Panc1 (cell line): ENCODE measurements at regions not wholly inside any gene's neighbourhood (a gene's known extent, or its start where the extent isn't known, plus 50 kb on each side); places are given as distances from the start of the nearest gene placed in this dataset.

ENCODE experiments used
- ATAC-seq: fragments of 200-7000 bp; cut with Tn5 transposase; 2 replicates; pipeline ENCODE4 v1.9.1; 2020; ENCODE audit warnings: mild to moderate bottlenecking, moderate library complexity
- BruUV-seq: library from RNA; stranded (reverse); fragments of 400-500 nt; replicated peaks from 2 replicates; lab custom pipeline; 2021; lab: Mats Ljungman, UMichigan
- CTCF ChIA-PET: fragments of 300-600 bp; sonication (Branson Sonifier 250); formaldehyde crosslinking; loops from one replicate; lab custom pipeline; 2022; ENCODE audit warnings: antibody characterized with exemption; lab: Charles Lee
- POLR2A ChIA-PET: fragments of 300-600 bp; sonication (Branson Sonifier 250); formaldehyde crosslinking; loops from one replicate; lab custom pipeline; 2022; ENCODE audit warnings: antibody characterized with exemption; lab: Charles Lee
- DNase-seq: peaks from one replicate; pipeline ENCODE4 v3.0.0-alpha.2; 2010; ENCODE audit warnings: low read depth, low spot score
- H3K27ac ChIP-seq: 2 replicates; pipeline ENCODE4 v1.5.1; 2011; ENCODE audit warnings: mild to moderate bottlenecking, low read length, inconsistent platforms
- H3K27me3 ChIP-seq: fragments of 200-500 bp; sonication (Bioruptor generic); 2 replicates; pipeline ENCODE4 v1.6.0; 2014; ENCODE audit warnings: low read length, inconsistent platforms; ENCODE audit not compliant: control insufficient read depth, insufficient read depth
- H3K36me3 ChIP-seq: fragments of 200-500 bp; sonication (Bioruptor generic); 2 replicates; pipeline ENCODE4 v1.5.1; 2014; ENCODE audit warnings: inconsistent platforms, mild to moderate bottlenecking, low read length, moderate library complexity; ENCODE audit not compliant: control insufficient read depth, insufficient read depth
- H3K4me1 ChIP-seq: 2 replicates; pipeline ENCODE4 v1.5.1; 2011; ENCODE audit warnings: inconsistent platforms, mild to moderate bottlenecking, low read length, moderate library complexity; ENCODE audit not compliant: control insufficient read depth, insufficient read depth
- H3K4me3 ChIP-seq, 2 experiments: 2 replicates each; pipeline ENCODE4 v1.5.1; 2011 to 2012; ENCODE audit warnings: low read depth in 2 of 2, low read length in 2 of 2, mild to moderate bottlenecking in 2 of 2, inconsistent platforms in 1 of 2, moderate library complexity in 1 of 2
- H3K9me3 ChIP-seq: fragments of 200-500 bp; sonication (Bioruptor generic); 2 replicates; pipeline ENCODE4 v1.5.1; 2014; ENCODE audit warnings: low read depth, mild to moderate bottlenecking, inconsistent platforms, low read length, moderate library complexity; ENCODE audit not compliant: control insufficient read depth, insufficient read depth
- POLR2AphosphoS5 ChIP-seq: IDR thresholded peaks from 2 replicates; pipeline ENCODE4 v1.6.1; 2012; ENCODE audit warnings: mild to moderate bottlenecking, low read depth, low read length, moderate library complexity
- SIN3A ChIP-seq: IDR thresholded peaks from 2 replicates; pipeline ENCODE4 v1.6.1; 2012; ENCODE audit warnings: low read depth, mild to moderate bottlenecking, low read length, moderate library complexity, borderline replicate concordance; ENCODE audit not compliant: insufficient read depth
- TCF7L2 ChIP-seq: IDR thresholded peaks from 2 replicates; pipeline ENCODE4 v1.6.1; 2011; ENCODE audit warnings: mild to moderate bottlenecking, low read depth, low read length, inconsistent platforms
- in situ Hi-C: cut with HindIII; loops from 2 replicates; pipeline ENCODE4 v1.10.0; 2016; ENCODE audit warnings: low sequenced_read_pairs, low pct_unique_long_range_greater_than_20kb
- intact Hi-C: fragments of 100-400 bp; cut with micrococcal nuclease; formaldehyde crosslinking; loops from one replicate; pipeline ENCODE4 v1.10.0; 2022; ENCODE audit not compliant: unreplicated experiment
- TF ChIP-seq, protein P1 (sequence below): fragments of 450-650 bp; IDR thresholded peaks from 2 replicates; pipeline ENCODE4 v1.5.1; 2017; ENCODE audit warnings: mild to moderate bottlenecking
- TF ChIP-seq, protein P2 (sequence below), 2 experiments: IDR thresholded peaks; 2 replicates each; pipeline ENCODE4 v1.6.1; 2011 to 2012; ENCODE audit warnings: low read depth in 2 of 2, control low read depth in 1 of 2, low read length in 1 of 2, mild to moderate bottlenecking in 1 of 2, moderate library complexity in 1 of 2; ENCODE audit not compliant: insufficient read depth in 1 of 2

DNA sequence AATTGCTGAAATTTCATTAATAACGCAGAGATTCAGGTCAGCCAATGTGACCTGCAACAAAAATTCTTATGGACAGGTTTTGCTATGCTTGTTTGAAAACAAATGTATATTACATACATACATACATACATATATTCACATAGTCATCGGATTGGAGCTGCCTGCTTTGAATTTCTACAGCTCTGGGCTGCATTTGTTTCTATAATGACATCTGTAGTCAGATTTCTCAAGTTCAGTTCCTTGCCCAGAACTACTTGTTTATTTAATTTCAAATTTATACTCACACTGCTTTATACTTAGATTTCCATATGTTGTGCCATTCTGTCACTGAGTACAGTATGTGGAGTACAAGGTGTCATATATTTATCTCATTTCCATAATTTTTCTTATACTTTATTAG lies 2775.0 kb downstream of the PCDH9 start:
- Histone ChIP-seq H3K4me3 (no peak overlapping the region), H3K9me3 (no peaks in the 10 kb centered on the region), H3K4me1 (no peaks in the 10 kb centered on the region), H3K27ac (no peak overlapping the region), H3K36me3 (no peaks in the 10 kb centered on the region), H3K27me3 (no peaks in the 10 kb centered on the region)
- in situ Hi-C loops (no loop called here), intact Hi-C loops (no loop called here)
- no peak for ATAC-seq
- ChIA-PET POLR2A (no interaction called here), CTCF (no interaction called here)
- no peak for DNase-seq
- BruUV-seq, result no TSS peak
- TF ChIP-seq TCF7L2, result no peak
- TF ChIP-seq POLR2AphosphoS5, result no peak
- no peak for TF ChIP-seq SIN3A
- TF ChIP-seq, protein P1, sequence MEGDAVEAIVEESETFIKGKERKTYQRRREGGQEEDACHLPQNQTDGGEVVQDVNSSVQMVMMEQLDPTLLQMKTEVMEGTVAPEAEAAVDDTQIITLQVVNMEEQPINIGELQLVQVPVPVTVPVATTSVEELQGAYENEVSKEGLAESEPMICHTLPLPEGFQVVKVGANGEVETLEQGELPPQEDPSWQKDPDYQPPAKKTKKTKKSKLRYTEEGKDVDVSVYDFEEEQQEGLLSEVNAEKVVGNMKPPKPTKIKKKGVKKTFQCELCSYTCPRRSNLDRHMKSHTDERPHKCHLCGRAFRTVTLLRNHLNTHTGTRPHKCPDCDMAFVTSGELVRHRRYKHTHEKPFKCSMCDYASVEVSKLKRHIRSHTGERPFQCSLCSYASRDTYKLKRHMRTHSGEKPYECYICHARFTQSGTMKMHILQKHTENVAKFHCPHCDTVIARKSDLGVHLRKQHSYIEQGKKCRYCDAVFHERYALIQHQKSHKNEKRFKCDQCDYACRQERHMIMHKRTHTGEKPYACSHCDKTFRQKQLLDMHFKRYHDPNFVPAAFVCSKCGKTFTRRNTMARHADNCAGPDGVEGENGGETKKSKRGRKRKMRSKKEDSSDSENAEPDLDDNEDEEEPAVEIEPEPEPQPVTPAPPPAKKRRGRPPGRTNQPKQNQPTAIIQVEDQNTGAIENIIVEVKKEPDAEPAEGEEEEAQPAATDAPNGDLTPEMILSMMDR, result no peak
- TF ChIP-seq, protein P2, sequence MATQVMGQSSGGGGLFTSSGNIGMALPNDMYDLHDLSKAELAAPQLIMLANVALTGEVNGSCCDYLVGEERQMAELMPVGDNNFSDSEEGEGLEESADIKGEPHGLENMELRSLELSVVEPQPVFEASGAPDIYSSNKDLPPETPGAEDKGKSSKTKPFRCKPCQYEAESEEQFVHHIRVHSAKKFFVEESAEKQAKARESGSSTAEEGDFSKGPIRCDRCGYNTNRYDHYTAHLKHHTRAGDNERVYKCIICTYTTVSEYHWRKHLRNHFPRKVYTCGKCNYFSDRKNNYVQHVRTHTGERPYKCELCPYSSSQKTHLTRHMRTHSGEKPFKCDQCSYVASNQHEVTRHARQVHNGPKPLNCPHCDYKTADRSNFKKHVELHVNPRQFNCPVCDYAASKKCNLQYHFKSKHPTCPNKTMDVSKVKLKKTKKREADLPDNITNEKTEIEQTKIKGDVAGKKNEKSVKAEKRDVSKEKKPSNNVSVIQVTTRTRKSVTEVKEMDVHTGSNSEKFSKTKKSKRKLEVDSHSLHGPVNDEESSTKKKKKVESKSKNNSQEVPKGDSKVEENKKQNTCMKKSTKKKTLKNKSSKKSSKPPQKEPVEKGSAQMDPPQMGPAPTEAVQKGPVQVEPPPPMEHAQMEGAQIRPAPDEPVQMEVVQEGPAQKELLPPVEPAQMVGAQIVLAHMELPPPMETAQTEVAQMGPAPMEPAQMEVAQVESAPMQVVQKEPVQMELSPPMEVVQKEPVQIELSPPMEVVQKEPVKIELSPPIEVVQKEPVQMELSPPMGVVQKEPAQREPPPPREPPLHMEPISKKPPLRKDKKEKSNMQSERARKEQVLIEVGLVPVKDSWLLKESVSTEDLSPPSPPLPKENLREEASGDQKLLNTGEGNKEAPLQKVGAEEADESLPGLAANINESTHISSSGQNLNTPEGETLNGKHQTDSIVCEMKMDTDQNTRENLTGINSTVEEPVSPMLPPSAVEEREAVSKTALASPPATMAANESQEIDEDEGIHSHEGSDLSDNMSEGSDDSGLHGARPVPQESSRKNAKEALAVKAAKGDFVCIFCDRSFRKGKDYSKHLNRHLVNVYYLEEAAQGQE (IDR thresholded peaks at IDR 0.05; ENCODE audit: insufficient read depth in 1 of 2, low read depth in 2 of 2, low read length in 1 of 2), result no peak

DNA sequence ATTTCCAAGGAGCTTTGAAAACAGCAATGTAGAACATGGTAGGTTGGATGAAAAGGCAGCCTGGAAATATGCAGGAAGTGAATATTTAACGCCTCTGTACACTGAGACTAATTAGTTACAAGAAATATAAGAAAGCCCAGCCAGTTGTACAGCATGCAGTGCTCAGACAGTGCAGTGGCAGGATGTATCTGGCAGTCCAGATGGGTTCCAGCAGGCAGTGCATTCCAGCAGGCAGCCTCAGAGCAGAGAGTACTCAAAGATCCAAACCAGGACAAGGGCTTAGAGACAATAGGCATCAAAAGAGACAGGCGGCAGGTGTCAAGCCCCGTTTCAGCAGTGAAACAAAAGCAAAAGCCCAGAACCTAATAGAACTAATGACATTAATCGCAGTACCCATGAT lies 2776.3 kb downstream of the PCDH9 start:
- DNase-seq (no peak), ATAC-seq (no peak)
- BruUV-seq, result no TSS peak
- H3K9me3 ChIP-seq, result no peaks in the 10 kb centered on the region
- no peak overlapping the region for H3K27ac ChIP-seq
- no peaks in the 10 kb centered on the region for H3K4me1 ChIP-seq
- ChIA-PET POLR2A (no interaction called here), CTCF (no interaction called here)
- H3K27me3 ChIP-seq, result no peaks in the 10 kb centered on the region
- no peaks in the 10 kb centered on the region for H3K36me3 ChIP-seq
- H3K4me3 ChIP-seq, result no peak overlapping the region
- no peak for TF ChIP-seq SIN3A
- no peak for TF ChIP-seq POLR2AphosphoS5
- TF ChIP-seq, protein P2 (IDR thresholded peaks at IDR 0.05; ENCODE audit: insufficient read depth in 1 of 2, low read depth in 2 of 2, low read length in 1 of 2), result no peak
- TF ChIP-seq, protein P1, result no peak
- TF ChIP-seq TCF7L2, result no peak
- intact Hi-C loops (no loop called here), in situ Hi-C loops (no loop called here)
